Activated T-cell treated with anti-CD3 and anti-CD28 coated beads for 4 hours (primary cell): ENCODE measurements at regions not wholly inside any gene's neighbourhood (a gene's known extent, or its start where the extent isn't known, plus 50 kb on each side); places are given as distances from the start of the nearest gene placed in this dataset.

Source experiments
- DNase-seq: peaks from one replicate; pipeline ENCODE4 v3.0.0-alpha.2; 2020

DNA sequence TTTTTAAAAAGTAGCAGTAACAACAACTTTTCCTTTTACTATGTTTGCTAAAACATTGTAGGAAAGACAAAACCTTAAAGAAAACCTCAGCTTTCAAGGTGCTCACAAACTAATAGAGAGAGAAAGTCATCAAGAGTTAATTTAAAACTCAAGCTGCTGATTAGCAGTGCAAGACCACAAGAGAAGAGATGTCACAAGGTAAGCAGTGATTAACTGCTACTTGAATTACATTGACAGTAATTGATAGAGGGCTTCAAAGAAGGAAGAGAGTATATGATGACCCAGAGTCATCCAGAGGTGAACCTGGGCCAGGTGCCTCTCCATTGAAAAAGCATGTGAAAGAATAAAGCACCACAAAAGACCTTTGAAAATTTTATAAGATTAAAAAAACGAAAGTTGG lies 939.6 kb upstream of the CNTNAP5 start:
- no peak for DNase-seq

DNA sequence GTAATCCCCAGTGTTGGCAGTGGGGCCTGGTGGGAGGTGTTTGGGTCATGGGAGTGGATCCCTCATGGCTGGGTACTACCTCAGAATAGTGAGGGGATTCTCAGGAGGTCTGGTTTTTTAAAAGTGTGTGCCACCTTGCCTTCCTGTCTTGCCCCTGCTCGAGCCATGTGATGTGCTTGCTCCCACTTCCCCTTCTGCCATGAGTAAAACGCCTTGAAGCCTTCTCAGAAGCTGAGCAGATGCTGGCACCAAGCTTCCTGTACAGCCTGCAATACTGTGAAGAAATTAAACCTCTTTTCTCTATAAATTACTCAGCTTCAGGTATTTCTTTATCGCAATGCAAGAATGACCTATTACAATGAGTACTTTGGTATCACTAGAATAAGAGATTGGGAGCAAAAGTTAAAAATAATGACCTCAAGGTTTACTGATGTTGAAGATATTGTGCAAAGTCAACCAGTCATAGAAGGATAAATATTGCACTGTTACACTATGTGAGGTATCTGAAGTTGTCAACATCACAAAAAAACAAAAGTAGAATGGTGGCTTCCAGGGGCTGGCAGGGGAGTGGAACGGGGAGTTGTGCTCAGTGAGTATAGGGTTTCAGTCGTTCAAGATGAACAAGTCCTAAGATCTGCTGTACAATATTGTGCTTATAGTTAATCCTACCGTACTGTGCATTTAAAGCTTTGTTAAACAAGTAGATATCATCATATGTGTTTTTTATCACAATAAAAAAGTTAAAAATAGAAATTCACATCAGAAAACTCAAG lies 938.3 kb upstream of the CNTNAP5 start:
- no peak for DNase-seq

DNA sequence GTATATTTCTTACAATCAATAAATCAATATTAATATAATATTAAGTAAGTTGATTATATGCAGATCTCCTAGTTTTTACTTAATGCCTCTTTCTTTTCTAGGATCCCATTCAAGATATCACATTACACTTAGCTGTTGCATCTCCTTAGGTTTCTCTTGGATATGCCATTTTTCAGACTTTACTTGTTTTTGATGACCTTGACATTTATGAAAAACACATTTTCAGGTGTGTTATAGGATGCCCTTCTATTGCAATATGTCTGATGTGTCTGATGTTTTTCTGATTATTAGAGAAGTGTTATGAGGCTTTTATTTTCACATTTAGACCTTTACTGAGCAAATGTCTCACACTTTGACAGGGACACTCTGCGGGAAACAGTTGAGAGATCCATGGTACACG lies 933.6 kb upstream of the CNTNAP5 start:
- no peak for DNase-seq

DNA sequence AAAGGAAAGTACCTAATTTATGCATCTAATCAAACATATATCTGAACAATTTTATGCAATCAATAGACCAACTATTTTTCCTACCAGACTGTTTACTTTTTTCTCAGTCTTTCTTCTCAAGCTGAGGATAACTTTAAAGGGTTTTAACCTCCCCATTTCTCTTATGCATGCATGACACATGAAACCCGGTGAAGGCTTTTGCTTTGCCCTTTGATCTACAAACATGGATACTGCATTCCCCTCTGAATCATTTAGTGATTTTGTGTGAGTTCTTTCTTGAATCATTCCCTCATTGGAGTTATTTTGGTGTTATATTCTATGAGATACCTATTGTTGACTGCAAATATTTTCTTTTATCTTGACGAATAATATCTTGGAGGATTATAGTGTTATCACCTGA lies 931.9 kb upstream of the CNTNAP5 start:
- DNase-seq = no peak

DNA sequence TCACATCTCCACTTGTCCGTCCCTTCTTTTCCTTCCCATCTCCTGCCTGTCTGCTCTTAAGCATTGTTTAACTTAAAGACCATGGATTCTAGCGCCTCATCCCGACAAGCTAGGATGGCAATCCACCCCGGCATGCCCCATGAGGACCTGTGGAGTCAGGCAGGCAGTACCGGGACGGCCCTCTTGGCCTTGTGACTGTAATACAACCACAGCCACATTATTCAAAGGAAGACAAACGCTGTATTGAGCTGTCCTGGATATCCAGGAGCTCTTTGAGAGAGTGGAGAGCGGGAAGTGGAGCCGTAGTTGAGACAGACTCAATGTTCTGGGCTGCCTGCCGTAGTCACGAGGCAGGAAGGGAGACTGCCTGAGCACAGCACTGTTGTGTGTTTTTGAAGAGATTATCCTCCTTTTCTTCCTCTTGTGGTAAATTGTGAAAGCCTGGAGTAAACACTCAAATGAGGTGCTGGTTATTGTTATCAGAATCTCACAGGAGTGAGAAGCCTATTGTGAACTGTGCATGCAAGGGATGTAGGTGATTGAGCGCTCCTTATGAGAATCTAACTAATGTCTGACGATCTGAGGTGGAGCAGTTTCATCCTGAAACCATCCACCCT lies 929.8 kb upstream of the CNTNAP5 start:
- no peak for DNase-seq

DNA sequence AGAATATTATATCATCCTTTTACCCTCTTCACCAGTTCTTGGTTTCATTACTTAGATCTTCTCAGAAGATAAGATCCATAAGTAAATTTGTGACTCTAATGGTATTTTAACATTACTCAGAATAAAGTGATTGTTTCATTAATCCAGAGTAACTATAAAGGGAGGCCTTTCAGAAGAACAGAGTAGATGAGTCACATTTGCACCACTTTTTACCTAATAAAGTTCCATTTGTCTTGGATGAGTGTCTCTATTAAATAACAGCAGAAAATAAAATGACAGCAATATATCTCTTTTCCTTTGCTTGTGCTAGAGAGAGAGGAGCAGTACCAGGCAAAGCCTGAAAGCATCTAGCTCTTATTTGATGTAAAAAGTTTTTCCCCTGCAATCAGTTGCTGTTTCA lies 926.5 kb upstream of the CNTNAP5 start:
- DNase-seq = no peak

DNA sequence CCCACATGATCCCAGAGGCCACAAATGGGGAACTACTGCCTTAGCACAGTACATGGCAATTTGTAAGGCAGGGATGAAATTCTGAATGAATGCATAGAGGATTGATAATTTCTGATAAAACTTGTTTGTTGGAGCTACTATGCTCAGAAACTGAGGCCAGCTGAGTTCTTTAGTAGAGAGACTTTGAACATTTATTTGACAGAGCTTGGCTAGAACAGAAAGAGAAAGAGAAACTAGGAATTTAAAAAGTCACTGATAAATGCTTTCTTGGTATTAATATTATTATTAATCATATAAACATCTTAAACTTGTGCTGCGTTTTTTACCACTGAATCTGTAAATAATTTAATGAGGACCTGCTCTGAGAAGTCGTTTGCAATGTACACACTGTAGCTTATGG lies 923.7 kb upstream of the CNTNAP5 start:
- DNase-seq = no peak

DNA sequence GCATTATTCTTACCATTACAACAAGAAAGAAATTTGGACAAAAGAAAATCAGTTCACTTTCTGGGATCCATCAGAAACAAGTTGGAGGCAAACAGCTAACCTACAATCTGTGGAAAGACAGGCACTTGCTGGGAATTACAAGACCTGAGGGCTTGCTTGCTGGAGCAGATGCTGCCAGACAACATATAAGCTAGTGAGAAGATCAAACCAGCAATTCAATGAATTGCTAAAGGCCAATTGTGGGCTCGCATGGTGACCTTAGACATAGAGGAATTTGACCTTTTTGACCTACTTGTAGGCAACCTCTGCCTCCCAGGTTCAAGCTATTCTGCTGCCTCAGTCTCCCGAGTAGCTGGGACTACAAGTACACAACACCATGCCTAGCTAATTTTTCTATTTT lies 921.2 kb upstream of the CNTNAP5 start:
- DNase-seq = no peak

DNA sequence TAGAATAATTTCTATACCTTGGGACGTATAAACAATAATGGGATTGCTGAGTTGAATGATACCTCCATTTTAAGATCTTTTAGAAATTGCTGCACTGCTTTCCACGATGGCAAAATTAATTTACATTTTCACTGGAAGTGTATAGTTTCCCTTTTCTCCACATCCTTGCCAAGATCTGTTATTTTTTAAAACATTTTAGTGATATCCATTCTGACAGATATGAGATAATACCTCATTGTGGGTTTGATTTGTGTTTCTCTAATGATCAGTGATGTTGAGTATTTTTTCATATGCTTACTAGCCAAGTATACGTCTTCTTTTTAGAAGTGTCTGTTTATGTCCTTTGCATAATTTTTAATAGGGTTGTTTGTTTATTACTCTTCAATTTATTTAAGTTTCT lies 908.5 kb upstream of the CNTNAP5 start:
- DNase-seq = no peak

DNA sequence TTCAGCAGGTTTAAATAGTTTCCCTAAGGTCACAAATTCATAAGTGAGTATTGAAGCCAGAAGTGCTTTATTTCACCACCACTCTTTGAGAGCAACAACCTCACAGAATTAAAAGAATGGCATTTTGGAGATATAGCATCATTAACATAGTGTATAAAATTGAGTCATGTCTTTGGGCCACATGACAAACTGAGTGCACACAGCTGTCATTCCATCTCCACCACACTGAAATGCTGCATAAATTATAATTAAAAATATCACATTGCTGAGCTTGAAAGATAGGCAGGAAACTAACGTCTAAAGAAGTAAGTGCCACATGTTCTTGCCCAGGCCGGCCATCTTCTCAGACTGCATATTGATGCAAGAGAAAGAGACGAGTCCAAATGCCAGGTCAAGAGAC lies 897.9 kb upstream of the CNTNAP5 start:
- no peak for DNase-seq

DNA sequence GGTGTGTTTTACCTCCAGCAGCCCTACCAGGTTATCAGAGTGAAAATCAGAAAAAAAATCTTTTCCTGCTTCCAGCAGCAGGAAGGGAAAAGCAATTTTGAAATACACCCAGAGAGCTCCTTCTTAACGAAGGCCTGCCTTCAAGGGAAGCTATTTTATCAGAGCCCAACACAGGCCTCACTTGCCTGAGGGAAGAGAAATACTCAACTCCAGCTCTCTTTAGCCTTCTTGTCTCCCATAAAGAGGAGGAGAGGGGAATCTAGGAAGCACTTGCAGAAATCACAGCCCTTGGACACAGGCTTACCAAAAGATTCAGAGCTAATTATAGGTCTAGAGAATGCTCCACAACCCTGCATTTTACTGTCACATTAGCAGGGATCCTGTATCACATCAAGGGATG lies 896.1 kb upstream of the CNTNAP5 start:
- DNase-seq = no peak

DNA sequence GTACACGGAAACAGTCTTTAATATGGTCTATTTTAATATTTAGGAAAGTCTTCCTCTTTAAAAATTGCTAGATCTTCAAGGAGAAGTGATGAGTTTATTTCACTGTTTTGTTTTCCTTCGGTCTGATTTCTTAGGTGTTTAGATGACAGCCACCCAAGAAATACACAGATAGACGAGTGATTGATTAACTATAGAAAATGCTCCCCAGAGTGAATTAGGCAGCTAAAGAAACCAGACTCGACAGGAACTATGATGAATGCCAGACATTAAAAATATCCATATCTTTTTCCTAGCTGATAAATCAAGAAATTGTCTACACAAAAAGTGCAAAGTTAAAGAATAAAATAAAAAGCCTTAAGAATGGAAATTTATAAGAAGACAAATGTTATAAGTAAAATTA lies 888.7 kb upstream of the CNTNAP5 start:
- DNase-seq = no peak

DNA sequence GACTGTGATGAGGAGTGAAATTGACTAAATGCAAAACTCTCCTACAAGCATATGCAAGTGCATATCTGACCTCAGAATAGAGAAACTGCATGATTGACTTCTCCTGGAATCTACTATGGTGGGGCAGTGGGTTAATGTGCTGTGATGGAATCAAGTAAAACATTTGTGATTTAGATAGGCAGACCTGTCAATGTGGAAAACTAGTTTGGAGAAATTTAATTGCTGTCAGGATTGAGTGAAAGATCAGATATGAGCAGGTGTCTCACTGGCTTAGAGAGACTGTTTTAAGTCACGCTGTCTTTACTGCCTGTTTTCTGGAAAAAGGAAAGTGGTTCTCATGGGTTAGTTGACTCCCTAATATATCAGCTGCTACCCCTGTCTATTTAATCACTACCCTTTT lies 881.0 kb upstream of the CNTNAP5 start:
- DNase-seq = no peak

DNA sequence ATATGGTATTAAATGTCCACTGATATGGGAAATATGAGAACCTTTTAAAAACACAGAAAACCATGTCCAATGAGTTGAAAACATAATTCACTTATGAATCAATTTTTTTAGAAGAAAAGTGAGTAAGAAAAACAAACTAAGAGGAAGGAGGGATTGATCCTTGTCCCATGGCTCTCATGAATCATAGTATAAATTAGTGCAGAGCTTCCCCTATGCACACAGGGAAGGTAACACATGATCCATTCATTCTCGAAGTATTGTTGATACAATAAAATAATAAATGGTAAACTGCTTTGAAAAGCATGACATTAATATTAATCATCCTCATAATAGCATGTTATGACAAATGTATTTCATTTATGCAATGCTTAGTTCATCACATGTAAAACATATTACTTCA lies 872.0 kb upstream of the CNTNAP5 start:
- DNase-seq = no peak

DNA sequence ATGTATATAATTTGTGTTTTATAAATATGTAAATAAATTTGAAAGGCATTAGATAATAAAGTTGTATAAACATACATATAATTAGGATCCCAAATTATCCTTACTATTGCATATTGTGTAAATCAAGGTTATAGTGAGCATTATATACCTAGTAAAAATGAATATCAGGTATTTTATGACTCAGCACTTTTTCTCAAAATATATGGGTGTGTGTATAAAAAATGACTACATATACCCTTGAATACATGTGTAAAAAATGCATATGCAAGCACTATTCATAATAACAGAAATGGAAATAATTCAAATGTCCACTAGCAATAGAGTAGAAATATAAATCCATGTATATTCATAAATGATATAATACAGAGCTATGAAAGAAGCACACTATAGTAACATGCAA lies 870.9 kb upstream of the CNTNAP5 start:
- DNase-seq = no peak

DNA sequence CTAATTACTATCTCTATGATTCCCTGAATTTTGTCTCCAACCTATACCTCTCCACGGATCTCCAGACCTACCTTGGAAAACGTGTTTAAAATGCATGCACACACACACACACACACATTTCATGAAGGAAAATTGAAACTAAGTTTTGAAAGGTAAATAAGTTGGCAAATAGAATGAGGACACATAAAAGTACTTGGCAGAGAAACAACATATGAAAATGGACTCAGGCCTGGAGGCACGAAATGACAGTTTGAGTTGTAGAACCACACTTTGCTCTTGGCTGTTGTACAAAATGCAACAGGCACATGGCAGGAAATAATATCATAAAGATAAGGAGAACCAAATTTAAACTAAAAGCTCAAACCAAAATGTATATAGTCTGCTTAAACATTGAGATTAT lies 868.1 kb upstream of the CNTNAP5 start:
- no peak for DNase-seq

DNA sequence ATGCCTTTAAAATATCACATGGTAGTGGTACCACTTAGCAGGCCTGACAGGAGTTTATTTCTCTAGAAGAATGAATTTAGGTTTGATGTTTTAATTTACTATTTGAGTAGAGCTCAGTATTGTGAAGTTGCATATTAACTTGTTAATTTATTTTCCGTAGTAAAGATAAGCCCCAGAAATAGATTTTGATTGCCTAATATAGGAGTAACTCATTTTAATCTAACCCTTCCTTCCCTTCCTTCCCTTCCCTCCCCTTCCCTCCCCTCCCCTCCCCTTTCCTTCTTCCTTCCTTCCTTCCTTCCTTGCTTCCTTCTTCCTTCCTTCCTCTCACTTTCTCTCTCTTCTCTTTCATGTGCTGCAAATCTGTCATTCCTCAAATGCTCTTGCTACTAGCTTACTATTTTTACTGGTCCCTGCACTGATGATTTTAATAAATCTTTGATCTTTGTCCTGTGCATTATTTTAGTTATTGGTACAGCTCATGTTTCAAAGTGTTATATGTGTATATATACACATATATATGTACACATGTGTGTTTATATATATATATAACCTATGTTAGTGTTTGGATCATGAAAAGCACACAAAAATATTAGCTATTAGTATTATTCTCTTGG lies 862.6 kb upstream of the CNTNAP5 start:
- DNase-seq = no peak

DNA sequence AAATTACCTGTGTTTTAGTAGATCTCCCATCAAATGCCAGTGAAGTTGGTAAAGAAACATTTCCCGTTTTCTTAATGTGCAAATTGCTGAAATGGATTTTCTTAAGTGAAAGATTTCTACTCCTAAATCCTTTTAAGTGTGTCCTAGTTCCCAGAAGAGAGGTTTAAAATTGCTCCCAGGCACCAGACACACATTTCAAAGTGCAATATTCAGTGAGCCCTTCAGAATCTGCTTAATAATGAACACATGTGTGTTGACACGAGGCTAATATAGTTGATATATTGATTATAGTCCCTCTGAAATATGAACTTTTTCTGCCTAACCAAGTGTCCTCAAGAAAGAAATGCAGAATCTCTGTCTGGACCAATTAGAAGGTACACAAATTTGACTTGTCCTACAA lies 861.7 kb upstream of the CNTNAP5 start:
- DNase-seq = no peak

DNA sequence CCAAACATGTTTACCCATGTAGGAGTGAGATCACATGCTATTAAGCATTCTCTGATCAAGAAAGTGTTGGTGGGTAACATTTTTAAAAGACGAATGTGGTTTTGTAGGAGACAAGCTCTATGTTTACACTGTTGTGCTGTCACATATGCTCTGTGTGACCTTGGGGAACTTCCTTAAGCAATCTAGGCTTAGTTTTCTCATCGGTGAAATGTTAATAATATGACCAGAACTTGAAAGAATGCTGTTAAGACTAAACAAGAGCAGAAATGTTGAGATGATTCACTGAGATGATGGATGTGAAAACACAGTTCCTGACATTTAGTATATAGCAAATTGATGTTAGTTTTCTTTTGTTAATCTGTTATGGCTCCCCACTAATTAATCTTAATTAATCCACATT lies 860.9 kb upstream of the CNTNAP5 start:
- no peak for DNase-seq

DNA sequence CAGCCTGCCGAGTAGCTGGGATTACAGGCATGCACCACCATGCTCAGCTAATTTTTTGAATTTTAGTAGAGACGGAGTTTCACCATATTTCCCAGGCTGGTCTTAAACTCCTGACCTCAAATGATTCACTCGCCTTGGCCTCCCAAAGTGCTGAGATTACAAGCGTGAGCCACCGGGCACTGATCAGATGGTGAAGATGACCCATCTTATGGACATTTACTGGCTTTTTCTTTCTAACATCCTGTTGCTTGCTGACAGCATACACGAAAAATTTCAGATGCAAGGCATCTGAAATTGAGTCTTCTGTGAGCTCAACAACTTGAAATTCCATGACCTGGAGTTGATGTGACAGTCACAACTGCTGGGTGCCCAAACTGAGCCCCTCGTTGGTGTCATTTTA lies 859.5 kb upstream of the CNTNAP5 start:
- no peak for DNase-seq

DNA sequence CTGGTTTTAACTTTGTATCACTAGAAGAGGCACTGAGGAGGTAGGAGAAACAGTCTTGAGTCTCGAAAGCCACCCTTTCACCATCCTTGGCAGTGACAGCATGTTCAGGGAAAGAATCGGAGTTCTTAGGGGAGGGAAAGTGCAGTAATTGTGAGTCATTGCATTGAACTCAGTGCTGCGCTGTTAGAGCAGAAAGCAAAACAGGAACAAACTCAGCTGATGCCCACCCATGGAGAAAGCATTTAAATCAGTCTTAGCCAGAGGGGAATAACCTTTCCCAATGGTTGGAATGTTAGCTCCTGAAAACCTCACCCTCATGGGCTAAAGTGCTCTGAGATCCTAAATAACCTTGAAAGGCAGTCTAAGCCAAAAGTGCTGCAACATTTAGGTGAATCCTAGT lies 845.6 kb upstream of the CNTNAP5 start:
- DNase-seq = no peak

DNA sequence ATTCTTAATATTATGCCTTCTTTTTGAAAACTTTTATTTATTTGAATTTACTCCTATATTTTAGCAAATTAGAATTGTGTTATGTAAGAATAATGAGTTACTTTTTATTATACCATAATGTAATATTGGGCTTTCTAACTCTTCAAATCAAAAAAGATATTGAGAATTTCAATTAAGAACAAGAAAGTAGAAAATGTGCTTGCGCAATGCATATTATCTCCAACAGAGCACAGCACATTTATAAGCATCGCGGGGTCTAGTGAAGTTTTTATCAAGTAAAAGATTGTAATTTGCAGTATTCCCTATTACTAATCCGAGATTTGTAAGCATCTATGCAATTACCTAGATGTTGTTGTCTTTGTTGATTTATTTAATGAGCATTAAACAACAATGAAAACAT lies 829.1 kb upstream of the CNTNAP5 start:
- DNase-seq = no peak

DNA sequence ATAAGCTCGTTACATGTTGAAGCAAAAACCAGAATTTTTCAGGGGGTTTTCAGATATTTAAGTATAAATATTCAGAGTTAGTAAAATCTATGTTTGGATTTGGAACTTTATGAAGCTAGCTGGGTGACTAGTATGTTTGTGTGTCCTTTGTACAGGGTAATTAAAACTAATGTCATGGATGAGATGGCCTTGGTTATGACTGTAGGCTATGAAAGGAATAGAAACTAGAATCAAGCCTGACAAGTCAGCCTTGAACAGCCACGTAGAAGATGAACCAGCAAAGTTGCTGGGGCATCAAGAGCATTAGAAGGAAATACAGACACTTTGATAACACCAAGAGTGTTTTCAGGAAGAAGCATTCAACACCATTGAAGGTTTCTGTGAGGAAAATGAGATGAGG lies 825.1 kb upstream of the CNTNAP5 start:
- DNase-seq = no peak

DNA sequence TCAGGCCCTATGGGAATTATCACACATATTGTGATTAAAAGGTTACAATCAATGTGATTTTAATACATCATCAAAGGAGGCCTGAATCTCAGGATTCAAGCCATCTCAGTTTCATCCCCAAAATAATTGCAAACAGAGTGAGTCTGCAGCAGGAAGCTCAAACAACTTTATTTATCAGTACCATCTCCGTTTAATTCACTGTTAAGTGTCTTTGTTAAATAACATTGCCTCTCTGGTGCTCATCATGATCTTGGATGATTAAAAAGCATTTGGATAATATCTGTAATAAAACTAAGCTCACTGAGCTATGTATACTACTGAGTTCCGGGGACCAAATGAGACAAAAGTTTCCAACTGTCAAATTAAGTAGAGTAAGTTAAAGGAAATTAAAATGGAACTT lies 817.8 kb upstream of the CNTNAP5 start:
- DNase-seq = no peak

DNA sequence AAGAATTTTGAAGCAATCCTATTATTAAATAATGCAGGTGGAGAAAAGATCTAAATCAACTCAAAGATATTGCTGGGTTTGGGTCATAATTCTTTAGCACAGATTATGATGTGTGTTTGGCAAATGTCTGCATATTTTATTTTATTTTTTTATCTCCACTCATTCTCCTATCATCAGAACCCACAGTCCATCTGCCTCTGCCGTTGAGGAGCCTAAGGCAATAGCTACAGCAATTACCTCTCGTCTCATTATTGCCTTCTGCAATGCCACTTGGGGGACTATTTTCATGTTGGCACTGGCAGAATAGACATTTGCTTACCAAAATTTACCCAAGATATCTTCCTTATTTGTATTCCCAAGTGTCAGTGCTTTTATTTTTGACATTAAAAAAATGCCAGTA lies 815.9 kb upstream of the CNTNAP5 start:
- DNase-seq = no peak
